ENCODE measurements at regions not wholly inside any gene's neighbourhood (a gene's known extent, or its start where the extent isn't known, plus 50 kb on each side); places are given as distances from the start of the nearest gene placed in this dataset.

GRCh38 chr3:153051427-153052095 lies 110.5 kb upstream of the RAP2B start:
- Histone ChIP-seq H3K4me1 (ENCODE audit: insufficient read depth, low read length) (peaks cover 19% of the 10 kb centered on the region), H2AFZ (ENCODE audit: low read length) (peak overlapping the region; percentile 90)
- peak; percentile 91 for DNase-seq (ENCODE audit: insufficient read length, low spot score, missing footprints)

GRCh38 chr3:153052096-153052460 lies 109.9 kb upstream of the RAP2B start:
- no peaks in the 10 kb centered on the region for H3K27me3 ChIP-seq (ENCODE audit: insufficient read depth, low read length)
- H3K9me3 ChIP-seq (ENCODE audit: low read depth, low read length), result no peaks in the 10 kb centered on the region
- H3K4me2 ChIP-seq (ENCODE audit: insufficient read depth, low read length), result peak overlapping the region; percentile 71
- H3K4me3 ChIP-seq (ENCODE audit: insufficient read depth, low read length), result peak overlapping the region; percentile 49
- H3K79me2 ChIP-seq (ENCODE audit: insufficient read depth, low read length), result no peaks in the 10 kb centered on the region
- DNase-seq (ENCODE audit: insufficient read length, low spot score, missing footprints), result peak; percentile 86
- H3K27ac ChIP-seq (ENCODE audit: low read depth, low read length), result peak overlapping the region; percentile 90
- H4K20me1 ChIP-seq (ENCODE audit: insufficient read depth, low read length), result no peaks in the 10 kb centered on the region
- peak overlapping the region; percentile 90 for H2AFZ ChIP-seq (ENCODE audit: low read length)
- TF ChIP-seq CTCF (IDR thresholded peaks at IDR 0.05; ENCODE audit: extremely low read depth, low read depth, low read length), result no peak
- no peaks in the 10 kb centered on the region for H3K36me3 ChIP-seq (ENCODE audit: insufficient read depth, low read length)
- H3K4me1 ChIP-seq (ENCODE audit: insufficient read depth, low read length), result peaks cover 19% of the 10 kb centered on the region

More at GRCh38 chr3:153051427-153052095, 110.5 kb upstream of the RAP2B start:
- Histone ChIP-seq H3K4me3 (ENCODE audit: insufficient read depth, low read length) (peak overlapping the region; percentile 49), H3K27ac (ENCODE audit: low read depth, low read length) (peak overlapping the region; percentile 90), H3K36me3 (ENCODE audit: insufficient read depth, low read length) (no peaks in the 10 kb centered on the region), H3K79me2 (ENCODE audit: insufficient read depth, low read length) (no peaks in the 10 kb centered on the region), H3K4me2 (ENCODE audit: insufficient read depth, low read length) (peak overlapping the region; percentile 71), H3K9me3 (ENCODE audit: low read depth, low read length) (no peaks in the 10 kb centered on the region), H3K27me3 (ENCODE audit: insufficient read depth, low read length) (no peaks in the 10 kb centered on the region), H4K20me1 (ENCODE audit: insufficient read depth, low read length) (no peaks in the 10 kb centered on the region)
- TF ChIP-seq CTCF (IDR thresholded peaks at IDR 0.05; ENCODE audit: extremely low read depth, low read depth, low read length), result no peak

GRCh38 chr3:153055217-153055616 lies 106.8 kb upstream of the RAP2B start:
- Histone ChIP-seq H3K4me1 (ENCODE audit: insufficient read depth, low read length) (peaks cover 24% of the 10 kb centered on the region), H3K4me3 (ENCODE audit: insufficient read depth, low read length) (no peak overlapping the region)

More at GRCh38 chr3:153055217-153055616, 106.8 kb upstream of the RAP2B start:
- Histone ChIP-seq H3K27ac (ENCODE audit: low read depth, low read length) (no peak overlapping the region), H4K20me1 (ENCODE audit: insufficient read depth, low read length) (no peaks in the 10 kb centered on the region), H3K4me2 (ENCODE audit: insufficient read depth, low read length) (no peak overlapping the region), H2AFZ (ENCODE audit: low read length) (no peak overlapping the region), H3K79me2 (ENCODE audit: insufficient read depth, low read length) (no peaks in the 10 kb centered on the region), H3K36me3 (ENCODE audit: insufficient read depth, low read length) (no peaks in the 10 kb centered on the region), H3K9me3 (ENCODE audit: low read depth, low read length) (no peaks in the 10 kb centered on the region), H3K27me3 (ENCODE audit: insufficient read depth, low read length) (no peaks in the 10 kb centered on the region)
- DNase-seq (ENCODE audit: insufficient read length, low spot score, missing footprints), result no peak
- TF ChIP-seq CTCF (IDR thresholded peaks at IDR 0.05; ENCODE audit: extremely low read depth, low read depth, low read length), result no peak
